A549 (cell line): ENCODE measurements at regions not wholly inside any gene's neighbourhood (a gene's known extent, or its start where the extent isn't known, plus 50 kb on each side); places are given as distances from the start of the nearest gene placed in this dataset.

Experiments used
- ATAC-seq, 2 experiments: fragments of 200-7000 bp in 1 of 2; fragments of >200 bp in 1 of 2; cut with Nextera tagmentation in 1 of 2; cut with Tn5 transposase in 1 of 2; 3 replicates each; pipeline versions ENCODE4 v1.8.0 to v1.9.1; 2018 to 2020; ENCODE audit warnings: mild to moderate bottlenecking in 1 of 2, moderate library complexity in 1 of 2
- CTCF ChIA-PET: fragments of 300-600 bp; sonication (Branson Sonifier 250); formaldehyde crosslinking; extraction: SDS; loops from one replicate; lab custom pipeline; 2021; ENCODE audit warnings: antibody characterized with exemption, inconsistent platforms; lab: Yijun Ruan, JAX
- POLR2A ChIA-PET: fragments of 350-600 bp; formaldehyde crosslinking; extraction: SDS; loops from one replicate; lab custom pipeline; 2021; ENCODE audit warnings: antibody characterized with exemption, inconsistent platforms; lab: Yijun Ruan, JAX
- DNase-seq, 2 experiments: peaks; one replicate each; pipeline versions ENCODE4 v3.0.0 to v3.0.0-alpha.2; 2011 to 2016; ENCODE audit warnings: low read depth in 1 of 2, low spot score in 1 of 2
- FAIRE-seq: peaks from 2 replicates; lab custom pipeline; 2011; peaks lifted over from hg19 to GRCh38; lab: Jason Lieb, UNC
- H3K27ac ChIP-seq, 2 experiments: fragments of >200 bp; sonication (Bioruptor Twin); formaldehyde crosslinking; 3 replicates each; pipeline ENCODE4 v1.5.1; 2016 to 2017
- H3K4me1 ChIP-seq: fragments of >200 bp; sonication (Bioruptor Twin); formaldehyde crosslinking; 3 replicates; pipeline ENCODE4 v1.6.1; 2016
- H3K4me2 ChIP-seq: fragments of >200 bp; sonication (Bioruptor Twin); formaldehyde crosslinking; 3 replicates; pipeline ENCODE4 v1.6.1; 2016
- H3K4me3 ChIP-seq: fragments of >200 bp; sonication (Bioruptor Twin); formaldehyde crosslinking; 3 replicates; pipeline ENCODE4 v1.5.1; 2016
- H3K9me3 ChIP-seq: fragments of >200 bp; sonication (Bioruptor Twin); formaldehyde crosslinking; 3 replicates; pipeline ENCODE4 v1.6.1; 2016
- BHLHE40 ChIP-seq: IDR thresholded peaks from 2 replicates; pipeline ENCODE4 v1.6.1; 2012; ENCODE audit warnings: low read depth, low read length, inconsistent platforms
- CHD2 ChIP-seq: fragments of 150-350 bp; IDR thresholded peaks from 2 replicates; pipeline ENCODE4 v1.6.1; 2014; ENCODE audit warnings: low read length; ENCODE audit not compliant: partially characterized antibody
- EHMT2 ChIP-seq: fragments of 200-600 bp; sonication (generic); IDR thresholded peaks from 2 replicates; pipeline ENCODE4 v1.6.1; 2016; ENCODE audit warnings: antibody characterized with exemption, low read depth, mild to moderate bottlenecking, moderate library complexity
- EP300 ChIP-seq, 2 experiments: fragments of >200 bp; sonication (Bioruptor Twin); formaldehyde crosslinking; IDR thresholded peaks; 2 replicates in 1 of 2; 3 replicates in 1 of 2; pipeline ENCODE4 v1.6.1; 2016 to 2017
- ESRRA ChIP-seq: fragments of 150-350 bp; IDR thresholded peaks from 2 replicates; pipeline ENCODE4 v1.6.1; 2014; ENCODE audit warnings: mild to moderate bottlenecking, low read length, borderline replicate concordance
- FOSB ChIP-seq: fragments of 250-450 bp; sonication (Bioruptor Pico); IDR thresholded peaks from 2 replicates; pipeline ENCODE4 v1.5.0; 2020; ENCODE audit warnings: mild to moderate bottlenecking, moderate library complexity
- FOSL2 ChIP-seq, 2 experiments: fragments of 450-650 bp in 1 of 2; fragments of >200 bp in 1 of 2; sonication (Bioruptor Twin) in 1 of 2; formaldehyde crosslinking; IDR thresholded peaks; 2 replicates each; pipeline versions ENCODE4 v1.5.0 to v1.6.1; 2016 to 2020; ENCODE audit warnings: mild to moderate bottlenecking in 1 of 2, moderate library complexity in 1 of 2
- HOXB13 ChIP-seq: fragments of 250-450 bp; sonication (Bioruptor Pico); IDR thresholded peaks from 2 replicates; pipeline ENCODE4 v1.5.0; 2020; ENCODE audit warnings: low read depth, mild to moderate bottlenecking, moderate library complexity
- HOXB5 ChIP-seq: fragments of 250-450 bp; sonication (Bioruptor Pico); IDR thresholded peaks from 2 replicates; pipeline ENCODE4 v1.5.0; 2020; ENCODE audit warnings: mild to moderate bottlenecking, moderate library complexity
- KDM1A ChIP-seq: fragments of 200-600 bp; sonication (generic); IDR thresholded peaks from 2 replicates; pipeline ENCODE4 v1.6.1; 2016; ENCODE audit warnings: low read depth, mild to moderate bottlenecking
- KDM5A ChIP-seq: fragments of 200-600 bp; sonication (generic); IDR thresholded peaks from 2 replicates; pipeline ENCODE4 v1.6.1; 2016; ENCODE audit warnings: antibody characterized with exemption, mild to moderate bottlenecking
- MYC ChIP-seq: IDR thresholded peaks from 2 replicates; pipeline ENCODE4 v1.6.1; 2012; ENCODE audit warnings: mild to moderate bottlenecking, inconsistent platforms, low read length, improper control_type of control experiment, borderline replicate concordance
- NFE2L2 ChIP-seq: fragments of 150-350 bp; conservative IDR thresholded peaks from 2 replicates; pipeline ENCODE4 v1.6.1; 2014; ENCODE audit warnings: low read length
- NPAS2 ChIP-seq: fragments of 250-450 bp; sonication (Bioruptor Pico); IDR thresholded peaks from 2 replicates; pipeline ENCODE4 v1.8.0; 2022; ENCODE audit warnings: mild to moderate bottlenecking, moderate library complexity, borderline replicate concordance
- POLR2AphosphoS2 ChIP-seq: conservative IDR thresholded peaks from 2 replicates; pipeline ENCODE4 v1.6.1; 2012; ENCODE audit warnings: low read length, improper control_type of control experiment, inconsistent platforms
- RCOR1 ChIP-seq: fragments of 150-350 bp; IDR thresholded peaks from 2 replicates; pipeline ENCODE4 v1.6.1; 2014; ENCODE audit warnings: antibody characterized with exemption, low read length, low read depth
- RNF2 ChIP-seq: fragments of 200-600 bp; sonication (generic); IDR thresholded peaks from 2 replicates; pipeline ENCODE4 v1.6.1; 2016; ENCODE audit warnings: low read depth, mild to moderate bottlenecking, antibody characterized with exemption, moderate library complexity, borderline replicate concordance
- SMC3 ChIP-seq: fragments of >200 bp; sonication (Bioruptor Twin); formaldehyde crosslinking; IDR thresholded peaks from 3 replicates; pipeline ENCODE4 v1.6.1; 2018; ENCODE audit warnings: inconsistent platforms
- whole genome bisulfite sequencing: methylation state at CpG from one replicate; pipeline ENCODE4 v1.1.6; 2017; ENCODE audit errors: missing lambda C conversion rate; 5-methylcytosine and 5-hydroxymethylcytosine counted together
- TF ChIP-seq, protein P1 (sequence below): fragments of 250-450 bp; sonication (Bioruptor Pico); IDR thresholded peaks from 2 replicates; pipeline ENCODE4 v1.5.0; 2021; ENCODE audit warnings: mild to moderate bottlenecking, moderate library complexity, borderline replicate concordance
- TF ChIP-seq, protein P2 (sequence below): IDR thresholded peaks from 2 replicates; pipeline ENCODE4 v1.6.1; 2012
- TF ChIP-seq, protein P3 (sequence below): fragments of 250-450 bp; sonication (Bioruptor Pico); IDR thresholded peaks from 2 replicates; pipeline ENCODE4 v1.5.0; 2020; ENCODE audit warnings: low read depth, mild to moderate bottlenecking, moderate library complexity

DNA sequence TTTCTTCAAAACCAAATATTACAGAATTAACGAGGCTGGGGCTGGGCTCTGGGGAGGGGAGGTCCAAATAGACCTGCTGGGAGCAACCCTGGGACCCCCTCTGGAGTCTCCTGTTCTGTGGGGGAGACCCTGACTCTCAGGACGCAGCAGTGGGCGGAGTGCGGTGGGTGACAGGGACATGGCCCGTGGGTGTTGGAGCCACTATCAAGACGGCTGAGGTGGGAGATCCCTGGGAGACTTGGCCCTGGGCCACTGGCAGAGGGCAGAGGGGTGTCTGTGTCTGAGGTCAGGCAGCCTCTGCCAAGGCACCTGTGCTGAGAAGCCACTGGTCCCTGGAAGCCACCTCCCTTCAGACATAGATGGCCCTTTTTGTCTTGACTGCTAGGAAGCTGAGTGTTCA lies 79.5 kb upstream of the CTDP1 start:
- no peak overlapping the region for H3K27ac ChIP-seq
- no peak overlapping the region for H3K4me3 ChIP-seq
- ChIA-PET CTCF (no interaction called here), POLR2A (no interaction called here)
- WGBS = 67% methylated on average over 6 of the region's 6 CpGs
- H3K4me1 ChIP-seq = 0 out of 3 replicates have a peak, but pooled peaks cover 4% of the 10 kb centered on the region
- no peak for ATAC-seq
- no peaks in the 10 kb centered on the region for H3K9me3 ChIP-seq
- no peak overlapping the region for H3K4me2 ChIP-seq
- DNase-seq = no peak
- no peak for FAIRE-seq
- TF ChIP-seq ESRRA = no peak
- TF ChIP-seq KDM5A = no peak
- TF ChIP-seq, protein P1, sequence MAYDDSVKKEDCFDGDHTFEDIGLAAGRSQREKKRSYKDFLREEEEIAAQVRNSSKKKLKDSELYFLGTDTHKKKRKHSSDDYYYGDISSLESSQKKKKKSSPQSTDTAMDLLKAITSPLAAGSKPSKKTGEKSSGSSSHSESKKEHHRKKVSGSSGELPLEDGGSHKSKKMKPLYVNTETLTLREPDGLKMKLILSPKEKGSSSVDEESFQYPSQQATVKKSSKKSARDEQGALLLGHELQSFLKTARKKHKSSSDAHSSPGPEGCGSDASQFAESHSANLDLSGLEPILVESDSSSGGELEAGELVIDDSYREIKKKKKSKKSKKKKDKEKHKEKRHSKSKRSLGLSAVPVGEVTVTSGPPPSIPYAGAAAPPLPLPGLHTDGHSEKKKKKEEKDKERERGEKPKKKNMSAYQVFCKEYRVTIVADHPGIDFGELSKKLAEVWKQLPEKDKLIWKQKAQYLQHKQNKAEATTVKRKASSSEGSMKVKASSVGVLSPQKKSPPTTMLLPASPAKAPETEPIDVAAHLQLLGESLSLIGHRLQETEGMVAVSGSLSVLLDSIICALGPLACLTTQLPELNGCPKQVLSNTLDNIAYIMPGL (CRISPR knock-in tag) = no peak
- no peak for TF ChIP-seq CHD2

DNA sequence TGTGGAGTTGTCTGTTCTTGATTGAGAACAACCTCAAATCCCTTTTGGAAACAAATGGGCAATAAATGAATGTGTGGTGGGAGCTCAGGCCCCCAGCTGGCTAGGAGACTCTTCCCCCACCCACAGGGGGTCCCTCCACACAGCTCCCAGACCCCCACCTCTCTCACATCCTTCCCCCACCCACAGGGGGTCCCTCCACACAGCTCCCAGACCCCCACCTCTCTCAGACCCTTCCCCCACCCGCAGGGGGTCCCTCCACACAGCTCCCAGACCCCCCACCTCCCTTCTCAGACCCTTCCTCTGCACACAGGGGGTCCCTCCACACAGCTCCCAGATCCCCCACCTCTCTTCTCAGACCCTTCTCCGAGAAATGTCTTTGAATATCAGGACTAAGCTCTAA lies 79.0 kb upstream of the CTDP1 start:
- no peak for TF ChIP-seq EHMT2
- TF ChIP-seq CHD2 = no peak
- no peak for TF ChIP-seq EP300 (IDR thresholded peaks at IDR 0.05)
- TF ChIP-seq RNF2 = no peak
- no peak for TF ChIP-seq FOSL2 (IDR thresholded peaks at IDR 0.05)
- TF ChIP-seq FOSL2 (CRISPR knock-in tag; IDR thresholded peaks at IDR 0.05) = no peak
- TF ChIP-seq RCOR1 = no peak
- no peak for TF ChIP-seq SMC3
- no peak for TF ChIP-seq HOXB13 (CRISPR knock-in tag)
- TF ChIP-seq NPAS2 (CRISPR knock-in tag) = no peak
- no peak for TF ChIP-seq MYC
- TF ChIP-seq POLR2AphosphoS2 = no peak
- TF ChIP-seq NFE2L2 = no peak
- no peak for TF ChIP-seq ESRRA
- TF ChIP-seq KDM1A = no peak
- TF ChIP-seq, protein P2, sequence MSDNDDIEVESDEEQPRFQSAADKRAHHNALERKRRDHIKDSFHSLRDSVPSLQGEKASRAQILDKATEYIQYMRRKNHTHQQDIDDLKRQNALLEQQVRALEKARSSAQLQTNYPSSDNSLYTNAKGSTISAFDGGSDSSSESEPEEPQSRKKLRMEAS = no peak
- TF ChIP-seq, protein P3, sequence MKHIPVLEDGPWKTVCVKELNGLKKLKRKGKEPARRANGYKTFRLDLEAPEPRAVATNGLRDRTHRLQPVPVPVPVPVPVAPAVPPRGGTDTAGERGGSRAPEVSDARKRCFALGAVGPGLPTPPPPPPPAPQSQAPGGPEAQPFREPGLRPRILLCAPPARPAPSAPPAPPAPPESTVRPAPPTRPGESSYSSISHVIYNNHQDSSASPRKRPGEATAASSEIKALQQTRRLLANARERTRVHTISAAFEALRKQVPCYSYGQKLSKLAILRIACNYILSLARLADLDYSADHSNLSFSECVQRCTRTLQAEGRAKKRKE (CRISPR knock-in tag) = no peak
- TF ChIP-seq, all 56 proteins: peak for 0
- DNase-seq (no peak), FAIRE-seq (no peak), ATAC-seq (no peak)
- WGBS = 79% methylated on average over 1 of the region's 2 CpGs
- ChIA-PET POLR2A (no interaction called here), CTCF (no interaction called here)
- no peaks in the 10 kb centered on the region for H3K9me3 ChIP-seq
- H3K4me3 ChIP-seq = no peak overlapping the region
- no peak overlapping the region for H3K4me2 ChIP-seq
- no peak overlapping the region for H3K27ac ChIP-seq
- H3K4me1 ChIP-seq = 0 out of 3 replicates have a peak, but pooled peaks cover 4% of the 10 kb centered on the region

DNA sequence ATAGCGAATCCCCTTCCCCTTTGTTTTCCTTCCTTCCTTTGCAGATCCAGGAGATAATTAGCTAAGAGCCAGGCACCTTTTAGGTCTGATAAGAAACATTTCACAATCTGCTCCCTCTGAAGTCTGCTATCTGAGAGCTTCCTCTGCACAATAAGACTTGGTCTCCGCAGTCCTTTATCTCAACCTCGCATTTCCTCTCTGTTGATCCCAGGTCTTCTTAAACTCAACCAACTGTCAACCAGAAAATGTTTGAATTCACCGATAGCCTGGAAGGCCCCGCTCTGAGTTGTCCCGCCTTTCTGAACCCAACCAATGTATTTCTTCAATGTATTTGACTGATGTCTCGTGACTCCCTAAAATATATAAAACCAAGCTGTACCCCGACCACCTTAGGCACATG lies 78.4 kb upstream of the CTDP1 start:
- WGBS = 70% methylated on average over 8 of the region's 8 CpGs
- POLR2A ChIA-PET = no interaction called here
- H3K9me3 ChIP-seq = no peaks in the 10 kb centered on the region
- DNase-seq = no peak
- no peak overlapping the region for H3K4me2 ChIP-seq
- no peak for ATAC-seq
- CTCF ChIA-PET = interaction anchor here (0.7 kb wide), 1 partner anchor 13 kb away, joined by 3 read pairs; no protein-coding TSS in a partner anchor
- 0 out of 3 replicates have a peak, but pooled peaks cover 4% of the 10 kb centered on the region for H3K4me1 ChIP-seq
- no peak overlapping the region for H3K27ac ChIP-seq
- TF ChIP-seq RCOR1 = no peak
- TF ChIP-seq KDM1A = no peak
- TF ChIP-seq SMC3 = no peak
- no peak for TF ChIP-seq FOSB (CRISPR knock-in tag)
- TF ChIP-seq, protein P1 (CRISPR knock-in tag) = no peak
- TF ChIP-seq BHLHE40 = no peak
- TF ChIP-seq, protein P2 = no peak
- TF ChIP-seq HOXB5 (CRISPR knock-in tag) = no peak
- FAIRE-seq = no peak
- no peak overlapping the region for H3K4me3 ChIP-seq
